Right lobe of liver (tissue), 4 donors: ENCODE measurements at regions not wholly inside any gene's neighbourhood (a gene's known extent, or its start where the extent isn't known, plus 50 kb on each side); places are given as distances from the start of the nearest gene placed in this dataset.

ENCODE experiments used
- POLR2A ChIP-seq: fragments of 450-650 bp; IDR thresholded peaks from one replicate; pipeline ENCODE4 v1.6.1; 2017; ENCODE audit warnings: antibody characterized with exemption, mild to moderate bottlenecking
- TF ChIP-seq, protein P1 (sequence below), 4 donors: fragments of 200-600 bp in 3 of 4; fragments of 450-650 bp in 1 of 4; IDR thresholded peaks; one replicate each; pipeline versions ENCODE4 v1.5.1 to v1.8.0; 2016 to 2022; ENCODE audit warnings: antibody characterized with exemption in 4 of 4, mild to moderate bottlenecking in 2 of 4
- donor health status: DM: no; HTN: no; CAD: no.
- donor health status: DM: no; HTN: no; CAD: no.
- donor health status: DM: no; HTN: yes; CAD: no.

DNA sequence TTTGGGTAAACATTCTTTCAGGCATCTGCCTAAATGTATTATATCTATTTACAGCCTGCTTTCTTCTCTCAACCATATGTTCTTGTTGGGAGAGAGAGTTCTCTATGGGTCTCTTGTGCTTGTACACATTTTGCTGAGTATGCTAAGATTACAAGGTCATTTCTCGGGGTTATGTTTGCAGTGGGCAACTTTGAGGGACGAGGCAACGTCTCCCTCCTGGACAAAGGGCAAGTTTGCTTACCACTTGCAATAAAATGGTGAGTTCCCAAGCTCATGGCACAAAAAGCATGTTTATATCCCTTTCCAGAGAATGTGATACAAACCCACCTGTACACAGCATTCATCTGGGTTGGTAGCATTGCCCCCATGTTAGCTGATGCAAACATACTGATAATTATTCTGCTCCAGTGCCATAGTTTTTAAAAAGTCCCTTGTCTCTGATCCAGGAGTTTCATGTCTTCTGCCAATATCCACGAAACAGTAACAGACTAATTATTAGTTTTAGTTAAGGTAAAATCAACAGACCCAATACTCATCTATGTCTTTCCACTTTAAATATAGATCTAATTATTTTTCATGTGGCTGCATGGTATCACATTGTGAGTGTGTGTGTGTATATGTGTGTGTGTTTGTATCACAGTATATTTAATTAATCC, 84.2 kb upstream of the MAPK4 start:
- TF ChIP-seq, protein P1, sequence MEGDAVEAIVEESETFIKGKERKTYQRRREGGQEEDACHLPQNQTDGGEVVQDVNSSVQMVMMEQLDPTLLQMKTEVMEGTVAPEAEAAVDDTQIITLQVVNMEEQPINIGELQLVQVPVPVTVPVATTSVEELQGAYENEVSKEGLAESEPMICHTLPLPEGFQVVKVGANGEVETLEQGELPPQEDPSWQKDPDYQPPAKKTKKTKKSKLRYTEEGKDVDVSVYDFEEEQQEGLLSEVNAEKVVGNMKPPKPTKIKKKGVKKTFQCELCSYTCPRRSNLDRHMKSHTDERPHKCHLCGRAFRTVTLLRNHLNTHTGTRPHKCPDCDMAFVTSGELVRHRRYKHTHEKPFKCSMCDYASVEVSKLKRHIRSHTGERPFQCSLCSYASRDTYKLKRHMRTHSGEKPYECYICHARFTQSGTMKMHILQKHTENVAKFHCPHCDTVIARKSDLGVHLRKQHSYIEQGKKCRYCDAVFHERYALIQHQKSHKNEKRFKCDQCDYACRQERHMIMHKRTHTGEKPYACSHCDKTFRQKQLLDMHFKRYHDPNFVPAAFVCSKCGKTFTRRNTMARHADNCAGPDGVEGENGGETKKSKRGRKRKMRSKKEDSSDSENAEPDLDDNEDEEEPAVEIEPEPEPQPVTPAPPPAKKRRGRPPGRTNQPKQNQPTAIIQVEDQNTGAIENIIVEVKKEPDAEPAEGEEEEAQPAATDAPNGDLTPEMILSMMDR (IDR thresholded peaks at IDR 0.05) = no peak
- no peak for TF ChIP-seq POLR2A
